Stimulated activated CD8-positive, alpha-beta memory T cell treated with anti-CD3 and anti-CD28 coated beads, Interleukin-15, amount 100 ng/mL, for 24 hours (primary cell): ENCODE measurements at regions not wholly inside any gene's neighbourhood (a gene's known extent, or its start where the extent isn't known, plus 50 kb on each side); places are given as distances from the start of the nearest gene placed in this dataset.
"Not testable (repeated sequence)": the region's sequence is repeated elsewhere in the genome, so short reads cannot be mapped to it uniquely, and the experiment has no call there.

ENCODE experiments used
- DNase-seq: peaks from one replicate; pipeline ENCODE4 v3.0.0-alpha.2; 2020; ENCODE audit warnings: low read depth

GRCh38 chrX:123087326-123087725, 96.8 kb upstream of the GRIA3 start:
- DNase-seq = no peak

GRCh38 chrX:123088331-123088730, 95.7 kb upstream of the GRIA3 start:
- DNase-seq = no peak

DNA sequence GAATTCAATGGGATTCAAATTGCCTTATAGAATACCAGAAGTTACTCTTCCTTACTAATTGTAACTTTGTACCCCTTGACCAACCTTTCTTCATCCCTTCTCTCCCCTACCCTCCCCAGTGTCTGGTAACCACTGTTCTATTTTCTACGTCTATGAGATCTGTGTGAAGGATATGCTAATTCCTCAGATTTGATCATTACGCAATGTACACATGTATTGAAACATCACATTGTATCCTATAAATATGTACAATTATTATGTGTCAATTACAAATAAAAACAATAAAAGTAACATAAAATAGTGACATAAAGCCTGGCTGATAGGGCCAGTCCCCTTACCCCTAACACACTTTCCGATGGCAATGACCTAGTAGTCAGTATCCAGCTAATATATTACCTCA, 95.1 kb upstream of the GRIA3 start:
- no peak for DNase-seq

DNA sequence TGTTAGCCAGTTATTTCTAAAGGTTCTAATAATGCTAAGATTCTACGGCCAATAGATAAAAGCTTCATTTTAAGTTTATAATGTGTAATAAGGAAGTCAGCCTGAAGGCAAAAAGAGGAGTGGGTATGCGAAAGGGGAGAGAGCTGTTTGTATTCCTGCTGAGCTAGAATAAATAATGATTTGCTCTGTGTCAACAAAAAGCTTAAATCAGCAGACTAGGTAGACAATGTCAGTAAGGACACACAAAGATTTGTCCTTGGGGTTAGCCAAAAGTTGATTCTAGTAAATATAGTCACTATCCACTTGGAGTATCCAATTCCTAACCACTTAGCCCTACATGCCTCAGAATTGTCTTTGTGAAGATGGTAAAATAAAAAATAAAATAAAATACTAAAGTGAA, 90.3 kb upstream of the GRIA3 start:
- no peak for DNase-seq

- no peak for DNase-seq
These were observed 75.3 kb upstream of the GRIA3 start for GRCh38 chrX:123108513-123109427.

DNA sequence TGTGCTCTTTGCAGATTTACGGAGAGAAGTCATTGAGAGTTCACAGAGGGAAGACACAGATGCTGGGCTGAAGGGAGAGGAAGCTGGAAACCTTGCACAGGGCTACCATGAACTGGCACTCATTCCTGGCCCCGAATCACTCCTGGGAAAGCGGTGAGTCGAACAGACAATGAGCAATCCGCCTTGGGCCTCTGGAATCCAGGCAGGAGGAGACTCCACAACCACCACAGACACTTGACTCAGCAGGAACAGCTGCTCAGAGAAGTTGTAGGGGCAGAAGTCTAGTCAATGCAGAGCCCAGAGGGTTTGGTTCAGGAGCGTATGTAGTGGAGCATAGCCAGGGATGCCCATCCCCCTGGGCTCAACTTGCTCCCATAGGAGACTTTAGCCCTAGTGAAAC, 62.8 kb upstream of the GRIA3 start:
- no peak for DNase-seq

DNA sequence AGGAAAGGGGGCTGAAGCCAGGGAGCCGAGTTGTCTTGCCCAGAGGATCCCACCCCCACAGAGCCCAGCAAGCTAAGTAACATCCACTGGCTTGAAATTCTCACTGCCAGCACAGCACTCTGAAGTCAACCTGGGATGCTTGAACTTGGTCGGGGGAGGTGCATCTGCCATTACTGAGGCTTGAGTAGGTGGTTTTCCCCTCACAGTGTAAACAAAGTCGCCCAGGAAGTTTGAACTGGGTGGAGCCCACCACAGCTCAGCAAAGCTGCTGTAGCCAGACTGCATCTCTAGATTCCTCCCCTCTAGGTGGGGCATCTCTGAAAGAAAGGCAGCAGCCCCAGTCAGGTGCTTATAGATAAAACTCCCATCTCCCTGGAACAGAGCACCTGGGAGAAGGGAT, 54.3 kb upstream of the GRIA3 start:
- not testable (repeated sequence) for DNase-seq
